ENCODE measurements at regions not wholly inside any gene's neighbourhood (a gene's known extent, or its start where the extent isn't known, plus 50 kb on each side); places are given as distances from the start of the nearest gene placed in this dataset.

DNA sequence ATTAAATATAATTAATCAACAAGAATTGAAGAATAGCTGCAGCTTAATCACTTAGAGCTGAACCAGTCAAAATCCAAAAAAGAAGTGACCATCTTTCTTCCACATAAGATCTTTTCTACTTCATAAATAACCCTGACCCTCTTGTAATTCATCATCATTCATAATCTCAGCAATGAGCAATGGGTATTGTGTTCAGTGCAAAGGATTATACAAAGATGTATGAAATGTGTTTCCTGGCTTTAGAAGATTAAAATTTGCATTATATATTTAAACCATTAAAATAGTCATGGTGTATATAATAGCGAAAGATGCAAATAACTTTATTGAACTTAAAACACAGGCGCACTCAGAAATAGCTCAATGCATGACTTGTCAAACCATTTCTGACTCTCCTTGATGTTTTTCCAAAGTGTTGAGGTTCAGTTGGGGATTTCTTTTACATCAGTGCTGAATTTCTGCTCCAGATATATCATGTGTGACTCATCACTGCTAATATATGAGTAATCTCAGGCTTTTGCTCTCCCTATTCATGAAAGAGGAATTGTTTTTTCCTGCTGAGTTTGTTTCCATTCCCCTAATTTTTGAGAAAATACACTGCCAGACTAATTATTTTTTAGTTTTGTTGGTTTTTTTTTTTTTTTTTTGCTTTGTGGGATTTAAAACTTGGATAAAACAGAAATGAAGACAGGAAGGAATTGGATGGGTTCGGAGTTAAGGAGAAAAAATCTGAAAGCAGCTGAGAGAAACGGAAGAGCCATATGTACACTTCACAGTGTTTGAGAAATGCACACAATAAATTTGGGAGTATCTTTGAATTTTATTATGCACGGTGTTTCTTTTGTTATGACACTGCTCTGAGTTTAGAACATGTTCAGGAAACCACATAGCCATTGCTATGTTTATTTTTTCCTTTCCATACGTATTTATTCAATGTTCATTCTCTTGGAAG lies 290.1 kb upstream of the PCDH7 start:
- no peak overlapping the region for H3K9ac ChIP-seq (ENCODE audit: low read depth, low read length)
- H3K9me3 ChIP-seq (ENCODE audit: control insufficient read depth, insufficient read depth, low read length), result no peaks in the 10 kb centered on the region
- no peaks in the 10 kb centered on the region for H3K27me3 ChIP-seq (ENCODE audit: control insufficient read depth, insufficient read depth, low read length)
- no peaks in the 10 kb centered on the region for H3K4me1 ChIP-seq (ENCODE audit: control insufficient read depth, insufficient read depth, low read length)
- no peaks in the 10 kb centered on the region for H3K36me3 ChIP-seq (ENCODE audit: control insufficient read depth, insufficient read depth, low read length)
- H3K4me3 ChIP-seq (ENCODE audit: low read depth, low read length), result no peak overlapping the region

DNA sequence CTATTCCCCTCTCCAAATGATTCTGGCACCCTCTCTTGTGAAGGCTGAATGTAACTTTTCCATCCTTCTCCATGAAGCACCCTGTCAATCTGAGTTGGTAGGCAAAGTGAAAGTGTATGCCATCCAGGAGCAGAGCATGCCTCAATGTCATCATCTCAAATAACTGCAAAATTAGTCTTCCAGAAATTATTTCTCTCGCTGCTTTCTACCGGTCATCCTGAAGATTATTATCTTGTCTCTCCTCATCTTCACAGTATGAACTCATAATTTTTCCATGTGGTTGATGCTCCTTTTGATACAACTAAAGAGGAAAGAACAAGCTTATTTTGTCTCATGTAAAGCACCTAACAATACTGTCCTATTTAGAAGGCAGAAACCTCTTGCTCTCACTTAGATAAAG lies 285.5 kb upstream of the PCDH7 start:
- H3K9me3 ChIP-seq (ENCODE audit: control insufficient read depth, insufficient read depth, low read length), result no peaks in the 10 kb centered on the region
- H3K9ac ChIP-seq (ENCODE audit: low read depth, low read length), result no peak overlapping the region
- no peaks in the 10 kb centered on the region for H3K36me3 ChIP-seq (ENCODE audit: control insufficient read depth, insufficient read depth, low read length)
- no peaks in the 10 kb centered on the region for H3K4me1 ChIP-seq (ENCODE audit: control insufficient read depth, insufficient read depth, low read length)
- no peak overlapping the region for H3K4me3 ChIP-seq (ENCODE audit: low read depth, low read length)
- no peaks in the 10 kb centered on the region for H3K27me3 ChIP-seq (ENCODE audit: control insufficient read depth, insufficient read depth, low read length)

DNA sequence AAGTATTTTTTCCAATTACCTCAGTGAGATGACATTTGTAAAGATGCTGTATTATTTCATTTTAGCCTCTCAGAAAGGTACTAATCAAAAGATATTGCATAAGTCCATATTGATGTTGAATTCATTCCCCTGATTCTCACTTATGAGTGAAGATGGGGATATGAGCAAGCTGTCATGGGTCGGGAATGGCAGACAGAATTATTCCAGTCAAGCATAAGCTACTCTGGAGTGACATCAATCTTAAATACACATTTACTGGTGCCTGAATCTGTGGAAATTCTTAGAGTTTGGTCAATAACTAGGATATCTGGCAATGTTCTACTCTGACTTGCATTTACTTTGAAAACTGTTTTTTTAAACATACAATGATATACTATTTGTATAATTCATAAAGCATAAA lies 283.8 kb upstream of the PCDH7 start:
- Histone ChIP-seq H3K36me3 (ENCODE audit: control insufficient read depth, insufficient read depth, low read length) (no peaks in the 10 kb centered on the region), H3K4me1 (ENCODE audit: control insufficient read depth, insufficient read depth, low read length) (no peaks in the 10 kb centered on the region), H3K27me3 (ENCODE audit: control insufficient read depth, insufficient read depth, low read length) (no peaks in the 10 kb centered on the region), H3K4me3 (ENCODE audit: low read depth, low read length) (no peak overlapping the region), H3K9me3 (ENCODE audit: control insufficient read depth, insufficient read depth, low read length) (no peaks in the 10 kb centered on the region), H3K9ac (ENCODE audit: low read depth, low read length) (no peak overlapping the region)

DNA sequence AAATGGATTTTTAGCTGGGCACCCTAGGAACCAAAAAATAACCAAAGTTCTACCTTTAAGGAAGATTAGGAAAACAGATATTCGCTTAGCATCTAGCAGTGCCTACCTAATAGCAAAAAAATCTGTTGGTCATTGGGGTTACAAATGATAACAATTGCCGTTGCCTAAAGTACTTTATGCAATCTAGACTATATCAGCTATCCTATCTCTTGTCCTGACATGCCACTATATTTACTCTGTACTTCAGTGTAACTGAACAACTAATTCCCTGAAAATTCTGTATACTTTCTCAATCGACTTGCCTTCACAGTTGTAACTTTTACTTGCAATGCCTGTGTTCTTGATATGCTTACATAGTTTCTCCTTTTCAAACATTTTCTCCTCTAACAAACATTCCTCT lies 282.9 kb upstream of the PCDH7 start:
- H3K4me1 ChIP-seq (ENCODE audit: control insufficient read depth, insufficient read depth, low read length), result no peaks in the 10 kb centered on the region
- no peaks in the 10 kb centered on the region for H3K36me3 ChIP-seq (ENCODE audit: control insufficient read depth, insufficient read depth, low read length)
- no peak overlapping the region for H3K4me3 ChIP-seq (ENCODE audit: low read depth, low read length)
- no peaks in the 10 kb centered on the region for H3K9me3 ChIP-seq (ENCODE audit: control insufficient read depth, insufficient read depth, low read length)
- no peak overlapping the region for H3K9ac ChIP-seq (ENCODE audit: low read depth, low read length)
- H3K27me3 ChIP-seq (ENCODE audit: control insufficient read depth, insufficient read depth, low read length), result no peaks in the 10 kb centered on the region

DNA sequence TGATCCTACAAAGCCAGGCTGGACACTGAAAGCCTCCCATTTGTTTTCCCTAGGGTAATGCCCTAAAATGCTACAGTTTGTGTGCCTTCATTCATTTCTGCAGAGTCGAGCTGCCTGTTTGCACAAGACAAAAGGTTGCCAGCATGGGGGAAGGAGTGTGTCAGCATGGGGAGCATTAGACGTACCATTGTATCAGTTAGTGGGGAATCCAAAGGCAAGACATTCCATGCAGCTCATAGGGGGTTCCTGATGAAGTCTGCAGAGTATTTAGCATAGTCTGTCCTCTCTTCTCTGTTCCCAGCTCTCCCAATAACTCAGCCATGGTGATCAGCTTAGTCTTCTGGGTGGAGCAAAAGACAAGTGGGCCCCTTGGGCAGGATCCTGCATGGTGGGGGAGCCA lies 276.9 kb upstream of the PCDH7 start:
- no peak overlapping the region for H3K9ac ChIP-seq (ENCODE audit: low read depth, low read length)
- H3K36me3 ChIP-seq (ENCODE audit: control insufficient read depth, insufficient read depth, low read length), result no peaks in the 10 kb centered on the region
- H3K4me1 ChIP-seq (ENCODE audit: control insufficient read depth, insufficient read depth, low read length), result peaks cover 2% of the 10 kb centered on the region
- no peak overlapping the region for H3K4me3 ChIP-seq (ENCODE audit: low read depth, low read length)
- H3K9me3 ChIP-seq (ENCODE audit: control insufficient read depth, insufficient read depth, low read length), result no peaks in the 10 kb centered on the region
- no peaks in the 10 kb centered on the region for H3K27me3 ChIP-seq (ENCODE audit: control insufficient read depth, insufficient read depth, low read length)

DNA sequence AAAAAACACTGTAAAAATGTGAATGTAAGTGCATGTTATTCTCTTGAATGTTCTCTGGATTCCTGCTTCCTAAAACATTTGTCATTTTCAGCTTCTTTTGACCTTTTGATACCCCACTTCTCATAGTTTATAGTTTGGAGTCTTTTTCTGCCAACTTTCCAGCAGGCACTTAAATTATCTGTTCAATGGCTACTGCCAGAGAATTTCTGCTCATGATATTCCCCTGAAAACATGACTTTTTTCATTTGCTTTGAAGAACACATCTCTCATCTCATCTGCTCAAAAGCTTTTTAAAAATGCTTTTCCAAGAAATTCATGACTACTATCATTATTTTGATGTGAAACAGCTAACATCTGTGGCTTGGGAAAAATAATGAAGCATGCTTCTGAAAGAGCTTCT lies 269.7 kb upstream of the PCDH7 start:
- H3K9ac ChIP-seq (ENCODE audit: low read depth, low read length), result no peak overlapping the region
- H3K27me3 ChIP-seq (ENCODE audit: control insufficient read depth, insufficient read depth, low read length), result no peaks in the 10 kb centered on the region
- H3K4me1 ChIP-seq (ENCODE audit: control insufficient read depth, insufficient read depth, low read length), result no peaks in the 10 kb centered on the region
- H3K9me3 ChIP-seq (ENCODE audit: control insufficient read depth, insufficient read depth, low read length), result no peaks in the 10 kb centered on the region
- no peak overlapping the region for H3K4me3 ChIP-seq (ENCODE audit: low read depth, low read length)
- no peaks in the 10 kb centered on the region for H3K36me3 ChIP-seq (ENCODE audit: control insufficient read depth, insufficient read depth, low read length)

DNA sequence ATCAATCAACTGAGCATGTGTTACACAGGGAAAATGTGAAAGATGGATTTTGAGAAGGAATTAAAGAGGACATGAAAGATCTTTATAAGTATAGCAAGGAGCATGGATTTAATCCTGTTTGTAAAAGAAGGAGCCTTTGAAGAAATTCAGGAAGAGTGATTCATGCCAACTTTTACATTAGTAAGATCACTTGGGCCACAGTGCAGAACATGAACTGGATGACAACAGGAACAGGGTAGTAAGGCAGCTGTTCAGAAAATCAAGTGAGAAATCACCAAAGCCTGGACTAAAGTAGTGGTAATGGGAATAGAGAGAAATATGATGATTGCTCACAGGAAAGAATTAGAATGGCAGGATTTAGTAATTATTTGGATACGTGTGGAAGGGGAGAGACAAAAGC lies 265.7 kb upstream of the PCDH7 start:
- Histone ChIP-seq H3K4me1 (ENCODE audit: control insufficient read depth, insufficient read depth, low read length) (no peaks in the 10 kb centered on the region), H3K9ac (ENCODE audit: low read depth, low read length) (no peak overlapping the region), H3K4me3 (ENCODE audit: low read depth, low read length) (no peak overlapping the region), H3K27me3 (ENCODE audit: control insufficient read depth, insufficient read depth, low read length) (no peaks in the 10 kb centered on the region), H3K36me3 (ENCODE audit: control insufficient read depth, insufficient read depth, low read length) (no peaks in the 10 kb centered on the region), H3K9me3 (ENCODE audit: control insufficient read depth, insufficient read depth, low read length) (no peaks in the 10 kb centered on the region)

DNA sequence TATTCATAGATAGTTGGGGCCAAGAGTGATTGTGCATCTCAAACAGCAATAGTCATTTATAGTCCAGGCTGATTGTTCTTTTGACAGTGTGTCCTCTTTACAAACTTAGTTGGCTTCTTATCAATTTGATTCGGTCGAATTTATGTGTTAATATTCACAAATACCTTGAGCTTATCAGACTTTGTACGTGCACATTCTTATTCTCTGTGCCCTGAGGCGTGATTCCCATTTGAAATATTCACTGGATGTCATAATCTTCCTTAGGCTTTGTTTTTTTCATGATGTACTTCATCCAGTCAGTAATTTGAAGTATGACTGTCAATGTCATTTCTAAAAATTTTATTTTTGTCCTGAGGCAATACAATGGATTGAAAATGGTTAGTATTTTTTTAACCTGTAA lies 263.5 kb upstream of the PCDH7 start:
- peaks cover 4% of the 10 kb centered on the region for H3K4me1 ChIP-seq (ENCODE audit: control insufficient read depth, insufficient read depth, low read length)
- no peak overlapping the region for H3K4me3 ChIP-seq (ENCODE audit: low read depth, low read length)
- no peaks in the 10 kb centered on the region for H3K36me3 ChIP-seq (ENCODE audit: control insufficient read depth, insufficient read depth, low read length)
- no peak overlapping the region for H3K9ac ChIP-seq (ENCODE audit: low read depth, low read length)
- H3K9me3 ChIP-seq (ENCODE audit: control insufficient read depth, insufficient read depth, low read length), result no peaks in the 10 kb centered on the region
- no peaks in the 10 kb centered on the region for H3K27me3 ChIP-seq (ENCODE audit: control insufficient read depth, insufficient read depth, low read length)

DNA sequence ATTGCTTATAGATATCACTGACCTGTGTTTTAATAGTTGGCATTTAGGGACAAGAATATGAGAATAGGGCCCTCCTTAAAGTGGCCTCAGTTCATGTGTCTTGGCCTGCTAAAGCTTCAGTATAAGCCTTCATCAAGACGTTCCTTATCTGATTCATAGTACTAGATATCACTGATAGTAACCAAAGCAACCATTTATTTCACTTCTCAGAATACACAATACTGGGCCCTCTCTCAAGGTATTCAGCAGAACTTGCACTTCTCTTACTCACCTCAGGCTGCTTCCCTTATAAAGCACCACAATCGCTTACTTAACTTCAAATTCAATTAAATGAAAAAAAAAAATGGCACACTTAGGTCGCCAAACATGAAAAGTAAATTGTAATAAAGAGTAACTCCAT lies 259.4 kb upstream of the PCDH7 start:
- Histone ChIP-seq H3K9ac (ENCODE audit: low read depth, low read length) (no peak overlapping the region), H3K27me3 (ENCODE audit: control insufficient read depth, insufficient read depth, low read length) (no peaks in the 10 kb centered on the region), H3K9me3 (ENCODE audit: control insufficient read depth, insufficient read depth, low read length) (no peaks in the 10 kb centered on the region), H3K36me3 (ENCODE audit: control insufficient read depth, insufficient read depth, low read length) (no peaks in the 10 kb centered on the region), H3K4me3 (ENCODE audit: low read depth, low read length) (no peak overlapping the region), H3K4me1 (ENCODE audit: control insufficient read depth, insufficient read depth, low read length) (peaks cover 4% of the 10 kb centered on the region)

DNA sequence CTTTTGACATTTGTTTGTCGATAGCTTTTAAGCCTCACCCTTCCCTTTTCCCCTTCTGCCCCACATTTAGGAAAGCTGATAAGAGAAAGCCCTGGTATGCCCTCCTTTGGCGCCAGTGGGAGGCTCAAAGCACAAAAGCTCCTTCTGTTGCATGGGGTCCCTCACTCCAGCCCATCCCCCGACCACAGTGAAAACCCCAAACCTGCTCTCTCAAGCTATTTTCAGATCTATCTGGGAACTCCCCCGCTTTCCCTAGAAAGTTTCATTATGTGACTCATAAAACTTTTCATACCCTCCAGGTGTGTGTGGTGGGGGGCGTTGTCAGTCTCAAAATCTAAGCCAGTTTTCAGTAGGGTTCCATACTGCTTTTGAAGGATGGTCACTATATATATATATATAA lies 259.0 kb upstream of the PCDH7 start:
- Histone ChIP-seq H3K27me3 (ENCODE audit: control insufficient read depth, insufficient read depth, low read length) (no peaks in the 10 kb centered on the region), H3K9ac (ENCODE audit: low read depth, low read length) (no peak overlapping the region), H3K4me1 (ENCODE audit: control insufficient read depth, insufficient read depth, low read length) (peaks cover 4% of the 10 kb centered on the region), H3K36me3 (ENCODE audit: control insufficient read depth, insufficient read depth, low read length) (no peaks in the 10 kb centered on the region), H3K9me3 (ENCODE audit: control insufficient read depth, insufficient read depth, low read length) (no peaks in the 10 kb centered on the region), H3K4me3 (ENCODE audit: low read depth, low read length) (no peak overlapping the region)

DNA sequence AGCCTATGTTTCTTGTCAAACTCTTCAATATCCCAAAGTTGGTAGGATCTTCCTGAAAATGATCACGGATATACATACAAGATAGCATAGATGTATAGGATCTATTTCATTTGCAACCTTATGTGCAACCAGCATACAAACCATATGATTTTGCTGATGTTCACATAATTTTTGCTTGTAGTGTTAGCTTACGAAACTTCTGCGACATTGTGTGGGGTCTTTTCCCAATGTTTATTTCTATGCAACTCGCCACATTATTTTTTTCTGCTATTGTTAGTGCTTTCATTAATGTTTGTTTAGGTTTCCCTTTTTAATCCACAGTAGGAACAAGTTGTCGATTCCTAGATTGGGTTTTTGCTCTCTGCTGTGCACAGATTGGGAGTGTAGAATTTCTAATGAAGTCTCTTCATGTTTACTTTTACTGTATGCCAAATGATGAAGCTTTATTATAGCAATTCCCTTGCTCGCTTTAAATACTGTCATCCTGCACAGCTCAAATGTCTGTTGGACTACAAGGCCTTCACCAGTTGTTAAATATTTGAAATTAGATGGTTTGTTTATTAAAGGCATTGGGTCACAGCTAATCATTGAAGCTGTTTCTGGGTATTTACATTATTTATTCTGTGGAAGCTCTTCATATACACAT lies 257.6 kb upstream of the PCDH7 start:
- no peak overlapping the region for H3K9ac ChIP-seq (ENCODE audit: low read depth, low read length)
- no peaks in the 10 kb centered on the region for H3K36me3 ChIP-seq (ENCODE audit: control insufficient read depth, insufficient read depth, low read length)
- peaks cover 4% of the 10 kb centered on the region for H3K4me1 ChIP-seq (ENCODE audit: control insufficient read depth, insufficient read depth, low read length)
- no peaks in the 10 kb centered on the region for H3K9me3 ChIP-seq (ENCODE audit: control insufficient read depth, insufficient read depth, low read length)
- H3K4me3 ChIP-seq (ENCODE audit: low read depth, low read length), result no peak overlapping the region
- no peaks in the 10 kb centered on the region for H3K27me3 ChIP-seq (ENCODE audit: control insufficient read depth, insufficient read depth, low read length)

DNA sequence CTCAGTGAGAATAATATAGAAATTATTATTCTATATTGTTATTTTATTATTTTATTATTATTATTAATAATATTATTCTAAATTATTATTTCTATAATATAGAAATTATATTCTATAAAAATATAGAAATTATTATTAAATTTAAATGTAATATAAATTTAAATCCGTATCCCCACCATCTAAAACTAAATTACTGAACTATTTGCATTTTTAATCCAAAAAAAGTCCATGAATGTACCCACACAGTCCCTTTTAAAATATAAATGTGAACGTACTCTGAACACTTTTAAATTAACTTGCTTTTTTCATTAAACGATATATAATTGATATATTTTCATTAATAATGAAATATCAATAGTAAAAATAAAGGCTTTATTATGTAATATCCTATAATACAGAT lies 248.3 kb upstream of the PCDH7 start:
- Histone ChIP-seq H3K9me3 (ENCODE audit: control insufficient read depth, insufficient read depth, low read length) (no peaks in the 10 kb centered on the region), H3K36me3 (ENCODE audit: control insufficient read depth, insufficient read depth, low read length) (no peaks in the 10 kb centered on the region), H3K4me1 (ENCODE audit: control insufficient read depth, insufficient read depth, low read length) (no peaks in the 10 kb centered on the region), H3K4me3 (ENCODE audit: low read depth, low read length) (no peak overlapping the region), H3K27me3 (ENCODE audit: control insufficient read depth, insufficient read depth, low read length) (no peaks in the 10 kb centered on the region), H3K9ac (ENCODE audit: low read depth, low read length) (no peak overlapping the region)
